Fibroblast of mammary gland (primary cell): ENCODE measurements at regions not wholly inside any gene's neighbourhood (a gene's known extent, or its start where the extent isn't known, plus 50 kb on each side); places are given as distances from the start of the nearest gene placed in this dataset.

Source experiments
- DNase-seq: peaks from one replicate; pipeline ENCODE4 v3.0.0-alpha.2; 2010; ENCODE audit warnings: low read depth
- H3K4me3 ChIP-seq: 2 replicates; pipeline ENCODE4 v1.5.1; 2011; ENCODE audit warnings: low read depth, mild to moderate bottlenecking, low read length, moderate library complexity; ENCODE audit not compliant: control insufficient read depth
- TF ChIP-seq, protein P1 (sequence below): conservative IDR thresholded peaks from 2 replicates; pipeline ENCODE4 v1.5.1; 2011; ENCODE audit warnings: low read depth, low read length, inconsistent platforms; ENCODE audit not compliant: control insufficient read depth, insufficient read depth

DNA sequence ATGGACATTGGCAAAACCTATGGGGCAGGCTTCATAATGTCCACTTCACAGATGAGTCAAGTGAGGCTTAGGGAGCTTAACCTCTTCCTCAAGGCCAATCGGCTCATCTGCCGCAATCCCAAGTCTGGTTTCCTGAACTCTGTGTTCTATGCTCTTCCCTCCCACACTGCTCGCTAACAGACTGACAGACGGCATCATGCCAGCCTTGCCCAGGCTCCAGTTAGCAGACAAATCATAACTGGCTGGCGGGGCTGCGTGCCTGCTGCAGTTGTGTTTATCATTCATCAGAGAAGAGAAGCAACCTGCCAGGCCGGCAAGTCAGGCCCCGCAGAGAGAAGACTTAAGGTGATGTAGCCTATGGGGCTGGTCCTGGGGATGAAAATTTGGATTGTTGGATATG is 216.2 kb upstream of the ASIC2 start:
- DNase-seq: peak; percentile 25
- no peak overlapping the region for H3K4me3 ChIP-seq
- TF ChIP-seq, protein P1, sequence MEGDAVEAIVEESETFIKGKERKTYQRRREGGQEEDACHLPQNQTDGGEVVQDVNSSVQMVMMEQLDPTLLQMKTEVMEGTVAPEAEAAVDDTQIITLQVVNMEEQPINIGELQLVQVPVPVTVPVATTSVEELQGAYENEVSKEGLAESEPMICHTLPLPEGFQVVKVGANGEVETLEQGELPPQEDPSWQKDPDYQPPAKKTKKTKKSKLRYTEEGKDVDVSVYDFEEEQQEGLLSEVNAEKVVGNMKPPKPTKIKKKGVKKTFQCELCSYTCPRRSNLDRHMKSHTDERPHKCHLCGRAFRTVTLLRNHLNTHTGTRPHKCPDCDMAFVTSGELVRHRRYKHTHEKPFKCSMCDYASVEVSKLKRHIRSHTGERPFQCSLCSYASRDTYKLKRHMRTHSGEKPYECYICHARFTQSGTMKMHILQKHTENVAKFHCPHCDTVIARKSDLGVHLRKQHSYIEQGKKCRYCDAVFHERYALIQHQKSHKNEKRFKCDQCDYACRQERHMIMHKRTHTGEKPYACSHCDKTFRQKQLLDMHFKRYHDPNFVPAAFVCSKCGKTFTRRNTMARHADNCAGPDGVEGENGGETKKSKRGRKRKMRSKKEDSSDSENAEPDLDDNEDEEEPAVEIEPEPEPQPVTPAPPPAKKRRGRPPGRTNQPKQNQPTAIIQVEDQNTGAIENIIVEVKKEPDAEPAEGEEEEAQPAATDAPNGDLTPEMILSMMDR: no peak

DNA sequence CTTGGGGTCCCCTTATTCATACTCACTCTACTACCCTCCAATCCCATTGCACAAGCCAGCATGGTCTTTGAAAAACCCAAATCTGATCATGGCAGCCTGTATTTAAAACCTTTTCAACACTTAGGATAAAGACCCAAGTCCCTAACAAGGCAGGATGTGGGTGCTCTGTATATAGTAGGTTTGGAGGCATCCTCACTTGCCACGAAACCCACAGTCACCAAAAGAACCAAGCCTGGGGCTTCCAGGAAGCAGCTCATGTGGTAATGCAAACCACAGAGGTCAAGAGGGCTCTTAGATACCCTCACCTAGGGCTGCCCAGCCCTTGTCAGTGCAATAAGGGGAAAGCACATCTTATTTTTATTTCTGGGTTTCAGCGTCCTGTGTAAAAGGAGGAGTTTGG is 218.6 kb upstream of the ASIC2 start:
- TF ChIP-seq, protein P1: no peak
- H3K4me3 ChIP-seq: no peak overlapping the region
- no peak for DNase-seq

DNA sequence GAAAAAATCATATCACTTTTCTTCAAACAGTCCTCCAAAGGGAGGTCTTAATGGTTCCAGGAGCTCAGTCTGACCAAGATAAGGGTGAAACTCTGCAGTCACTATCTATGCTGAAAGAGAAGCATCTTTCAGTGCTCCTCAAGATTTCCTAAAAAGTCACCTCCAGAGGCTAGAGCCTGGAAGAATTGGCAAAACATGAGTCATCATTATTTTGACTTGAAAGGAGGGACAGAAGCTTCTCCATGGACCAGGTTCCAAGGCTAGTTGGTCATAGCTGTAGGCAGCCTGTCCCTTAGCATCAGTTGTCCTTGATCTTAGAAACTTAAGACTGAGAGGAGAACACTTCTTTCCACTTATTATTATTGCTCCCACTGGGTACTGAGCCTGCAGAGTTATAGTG is 219.0 kb upstream of the ASIC2 start:
- TF ChIP-seq, protein P1: no peak
- no peak for DNase-seq
- H3K4me3 ChIP-seq: no peak overlapping the region

DNA sequence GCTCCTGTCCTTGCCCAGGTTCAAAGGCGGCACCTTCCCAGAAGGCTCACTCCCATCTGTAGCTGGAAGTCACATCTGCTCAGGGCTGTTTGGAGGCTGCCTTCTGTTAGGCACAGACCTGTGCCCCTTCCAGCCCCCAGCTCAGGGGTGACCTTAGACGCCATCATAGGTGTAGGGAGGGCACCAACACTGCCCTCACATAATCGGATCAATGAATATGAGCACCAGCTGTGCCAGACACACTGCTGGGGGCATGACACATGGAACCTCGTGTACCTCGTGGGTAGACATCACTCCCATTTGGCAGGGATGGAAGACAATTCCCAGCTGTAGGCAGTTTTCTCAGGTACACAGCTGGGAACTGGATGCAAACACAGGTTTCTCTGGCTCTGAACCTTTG is 220.7 kb upstream of the ASIC2 start:
- TF ChIP-seq, protein P1: no peak
- H3K4me3 ChIP-seq: no peak overlapping the region
- no peak for DNase-seq

DNA sequence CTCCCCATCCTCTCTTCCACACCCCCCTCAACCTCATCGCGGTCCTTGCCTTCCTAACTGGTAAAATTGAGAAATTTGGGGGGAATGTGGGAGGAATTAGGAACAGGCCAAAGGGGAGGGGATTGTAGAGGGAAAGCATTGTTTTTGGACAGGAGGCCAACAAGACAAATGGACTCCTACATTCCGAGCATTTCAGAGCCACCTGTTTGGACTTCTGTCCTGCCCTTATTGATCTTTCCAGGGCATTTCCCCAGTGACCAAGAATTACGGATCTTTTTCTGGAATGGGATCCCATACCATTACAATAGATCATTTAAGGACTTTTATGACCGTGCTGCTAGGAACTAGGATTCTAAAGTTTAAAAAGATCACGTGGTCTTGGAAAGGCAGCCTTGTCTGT is 221.3 kb upstream of the ASIC2 start:
- H3K4me3 ChIP-seq: no peak overlapping the region
- TF ChIP-seq, protein P1: no peak
- no peak for DNase-seq

DNA sequence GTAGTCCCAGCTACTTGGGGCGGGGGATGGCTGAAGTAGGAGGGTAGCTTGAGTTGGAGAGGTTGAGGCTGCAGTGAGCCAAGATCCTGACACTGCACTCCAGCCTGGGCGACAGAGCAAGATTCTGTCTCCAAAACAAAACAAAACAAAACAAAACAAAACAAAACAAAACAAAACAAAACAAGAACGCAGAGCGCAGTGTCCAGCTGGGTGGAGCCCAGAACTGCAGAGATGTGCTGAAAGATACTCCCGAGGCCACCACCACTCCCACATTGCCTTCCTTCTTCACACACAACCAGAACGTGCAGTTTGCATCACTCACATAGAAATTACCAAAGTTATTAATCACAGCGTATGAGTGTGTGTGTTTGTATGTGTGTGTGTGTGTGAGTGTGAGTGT is 222.9 kb upstream of the ASIC2 start:
- TF ChIP-seq, protein P1: no peak
- no peak overlapping the region for H3K4me3 ChIP-seq
- DNase-seq: no peak

DNA sequence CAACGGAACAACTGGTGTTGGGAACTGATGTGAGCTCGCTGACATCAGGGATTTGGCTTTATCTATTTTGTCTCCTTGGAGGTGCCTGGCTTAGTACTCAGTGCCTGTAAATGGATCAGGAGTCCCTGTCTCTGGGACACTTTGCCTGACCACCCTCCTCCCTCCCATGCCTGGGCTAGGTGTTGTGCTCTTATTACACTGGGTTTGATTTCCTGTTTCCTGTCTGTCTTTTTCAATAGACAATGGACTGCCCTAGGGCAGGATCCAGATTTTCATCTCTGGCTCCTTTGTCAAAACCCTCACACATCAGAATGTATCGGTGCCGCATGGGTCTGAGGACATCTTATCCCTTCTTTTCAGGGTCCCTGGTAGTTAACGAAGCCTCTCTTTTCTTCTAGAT is 223.6 kb upstream of the ASIC2 start:
- no peak for DNase-seq
- TF ChIP-seq, protein P1: no peak
- H3K4me3 ChIP-seq: no peak overlapping the region
